22Rv1 (cell line): ENCODE measurements at regions not wholly inside any gene's neighbourhood (a gene's known extent, or its start where the extent isn't known, plus 50 kb on each side); places are given as distances from the start of the nearest gene placed in this dataset.

ENCODE experiments used
- CTCF ChIP-seq: fragments of 450-650 bp; IDR thresholded peaks from 2 replicates; pipeline ENCODE4 v1.5.1; 2017; ENCODE audit warnings: mild to moderate bottlenecking
- ZFX ChIP-seq: fragments of 450-650 bp; IDR thresholded peaks from 2 replicates; pipeline ENCODE4 v1.6.1; 2017; ENCODE audit warnings: antibody characterized with exemption, borderline replicate concordance

- TF ChIP-seq CTCF (no peak), ZFX (no peak)
Observed at GRCh38 chr6:76609160-76609559, 536.7 kb upstream of the IMPG1 start.
